GM18519 (cell line): ENCODE measurements at regions not wholly inside any gene's neighbourhood (a gene's known extent, or its start where the extent isn't known, plus 50 kb on each side); places are given as distances from the start of the nearest gene placed in this dataset.

Experiments
- ATAC-seq: cut with Tn5 transposase; IDR thresholded peaks from one replicate; pipeline ENCODE4 v1.9.1; 2021; ENCODE audit warnings: mild to moderate bottlenecking, moderate library complexity; ENCODE audit not compliant: unreplicated experiment, low FRiP score

DNA sequence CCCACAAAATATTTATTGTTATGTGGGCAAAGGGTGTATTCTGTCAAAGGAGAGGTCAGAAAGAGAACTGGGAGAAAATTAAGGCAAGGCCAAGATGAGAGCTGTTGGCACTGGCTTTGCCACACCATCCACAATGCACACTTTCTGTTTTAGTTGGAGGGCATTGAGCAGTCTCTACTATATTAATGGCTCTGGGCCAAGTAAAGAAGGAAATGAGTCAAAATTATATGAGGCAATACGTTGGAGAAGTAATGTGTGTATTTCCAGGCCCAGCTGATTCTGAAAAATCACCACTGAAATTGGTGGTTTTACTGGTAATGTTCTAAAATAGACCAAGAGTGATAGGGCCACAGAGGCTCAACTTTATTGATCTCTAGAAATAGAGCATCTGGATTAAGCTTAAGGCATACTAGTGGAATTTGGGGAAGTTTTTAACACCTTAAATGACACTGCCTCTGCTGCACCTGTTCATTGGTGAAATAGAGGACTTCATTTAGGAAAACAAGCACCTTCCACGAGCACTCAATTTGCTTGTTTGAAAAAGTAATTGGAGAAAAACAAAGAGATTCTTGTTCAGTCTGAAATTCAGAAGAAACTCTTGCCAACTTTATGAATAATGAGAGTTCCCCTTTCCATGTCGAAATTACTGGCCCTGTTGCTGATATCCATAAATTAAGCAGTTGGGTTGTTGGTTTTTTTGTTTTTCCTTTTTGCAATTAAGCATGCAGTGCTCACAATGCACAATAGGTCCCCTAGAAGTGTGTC lies 424.9 kb downstream of the ADGRL2 start:
- ATAC-seq = no peak

DNA sequence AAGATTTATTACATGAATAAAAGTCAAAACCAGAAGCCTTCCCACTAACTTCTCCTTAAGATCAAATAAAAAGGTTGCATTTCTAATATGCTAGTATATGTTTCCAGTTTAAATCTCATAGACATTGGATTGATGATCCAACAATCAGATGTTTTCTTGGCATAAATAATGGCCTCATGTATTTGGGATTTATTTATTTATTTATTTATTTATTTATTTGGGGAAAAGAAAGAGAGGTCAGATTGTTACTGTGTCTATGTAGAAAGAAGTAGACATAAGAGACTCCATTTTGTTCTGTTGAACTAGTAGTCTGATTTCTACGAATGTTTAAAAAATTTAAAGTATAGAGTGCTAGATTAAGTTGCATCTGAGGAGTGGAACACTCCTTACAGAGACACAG lies 422.4 kb downstream of the ADGRL2 start:
- ATAC-seq = no peak

DNA sequence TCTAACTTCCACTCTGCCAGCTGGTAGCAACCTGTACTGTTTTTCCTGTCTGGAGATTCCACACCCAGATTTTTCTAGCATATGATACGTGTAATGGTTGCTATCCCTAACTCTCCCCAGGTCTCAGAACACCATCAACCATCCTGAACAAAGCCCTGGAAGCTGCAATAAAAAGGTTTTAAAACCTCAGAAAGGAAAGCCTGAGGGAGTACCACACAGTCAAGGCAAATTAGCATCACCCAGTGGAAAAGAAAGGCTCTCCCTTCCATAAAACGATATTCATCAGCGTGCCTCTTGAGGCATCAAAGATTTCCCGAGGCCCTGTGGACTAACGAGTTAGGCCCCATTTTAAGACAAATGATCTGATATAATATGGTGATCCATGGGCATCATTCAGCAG lies 421.0 kb downstream of the ADGRL2 start:
- no peak for ATAC-seq

DNA sequence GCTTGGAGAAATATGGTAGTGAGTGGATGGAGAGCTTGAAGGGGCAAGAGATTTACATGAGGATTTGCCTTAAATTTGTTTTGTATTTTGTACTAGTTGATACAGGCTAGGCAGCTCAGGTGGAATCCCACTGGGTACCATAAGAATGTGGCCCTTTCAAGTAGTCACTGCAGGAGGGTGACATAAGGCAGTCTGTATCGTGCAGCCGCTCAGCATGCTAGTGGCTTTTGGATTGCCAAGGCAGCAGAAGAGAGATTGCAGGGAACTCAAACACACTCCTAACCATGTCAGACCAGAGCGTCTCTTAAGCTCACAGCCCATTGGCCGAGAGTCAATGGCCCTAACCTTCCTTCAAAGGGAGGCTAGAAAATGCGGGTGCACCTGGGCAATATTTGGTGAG lies 420.0 kb downstream of the ADGRL2 start:
- no peak for ATAC-seq

DNA sequence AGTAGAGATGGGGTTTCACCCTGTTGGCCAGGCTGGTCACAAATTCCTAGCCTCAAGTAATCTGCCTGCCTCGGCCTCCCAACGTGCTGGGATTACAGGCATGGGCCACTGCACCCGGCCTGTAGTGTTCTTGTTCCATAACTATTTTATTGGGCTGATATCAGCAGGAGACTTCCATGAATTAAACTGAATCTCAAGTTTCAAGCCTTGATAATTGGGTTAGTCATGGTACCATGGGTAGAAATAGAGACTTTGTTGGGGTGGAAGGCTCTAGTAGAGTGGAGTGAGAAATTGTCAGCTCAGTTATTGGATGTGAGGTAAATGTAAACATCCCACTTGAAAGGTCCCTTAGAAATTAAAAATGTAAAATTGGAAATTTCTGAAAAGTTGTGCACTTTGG lies 419.1 kb downstream of the ADGRL2 start:
- no peak for ATAC-seq

DNA sequence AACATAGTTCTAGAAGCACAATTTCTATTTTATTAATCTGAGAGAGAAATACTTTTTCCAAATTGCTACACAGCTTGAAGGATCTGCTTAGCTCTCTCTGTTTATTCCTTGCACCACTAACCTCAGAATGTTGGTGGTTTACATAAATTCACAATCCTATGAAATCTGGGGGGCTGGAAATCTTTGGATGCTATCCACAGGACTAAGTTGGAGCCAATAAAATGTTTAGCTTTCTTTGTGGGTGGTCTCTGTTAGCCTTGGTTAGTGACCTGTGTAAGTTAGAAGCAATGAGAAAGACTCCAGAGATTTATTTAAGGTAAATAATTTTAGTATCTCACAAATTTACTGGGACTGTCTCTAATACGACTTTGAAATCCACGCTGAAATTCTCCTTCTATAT lies 418.1 kb downstream of the ADGRL2 start:
- no peak for ATAC-seq

DNA sequence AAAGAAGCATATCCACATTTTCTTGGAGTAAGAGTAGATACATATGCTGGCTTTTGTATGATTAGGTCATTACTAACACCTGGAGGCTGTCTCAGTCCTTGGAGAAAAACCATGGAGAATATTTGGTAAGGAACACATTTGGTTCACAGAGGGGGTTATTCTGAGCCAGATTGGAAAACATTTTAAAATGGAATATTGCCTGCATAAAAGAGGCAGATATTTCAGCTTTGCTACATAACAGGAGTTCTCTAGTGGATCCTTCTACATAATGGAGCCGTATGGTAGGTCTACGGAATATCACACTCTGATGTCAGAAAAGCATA lies 415.1 kb downstream of the ADGRL2 start:
- ATAC-seq = no peak

DNA sequence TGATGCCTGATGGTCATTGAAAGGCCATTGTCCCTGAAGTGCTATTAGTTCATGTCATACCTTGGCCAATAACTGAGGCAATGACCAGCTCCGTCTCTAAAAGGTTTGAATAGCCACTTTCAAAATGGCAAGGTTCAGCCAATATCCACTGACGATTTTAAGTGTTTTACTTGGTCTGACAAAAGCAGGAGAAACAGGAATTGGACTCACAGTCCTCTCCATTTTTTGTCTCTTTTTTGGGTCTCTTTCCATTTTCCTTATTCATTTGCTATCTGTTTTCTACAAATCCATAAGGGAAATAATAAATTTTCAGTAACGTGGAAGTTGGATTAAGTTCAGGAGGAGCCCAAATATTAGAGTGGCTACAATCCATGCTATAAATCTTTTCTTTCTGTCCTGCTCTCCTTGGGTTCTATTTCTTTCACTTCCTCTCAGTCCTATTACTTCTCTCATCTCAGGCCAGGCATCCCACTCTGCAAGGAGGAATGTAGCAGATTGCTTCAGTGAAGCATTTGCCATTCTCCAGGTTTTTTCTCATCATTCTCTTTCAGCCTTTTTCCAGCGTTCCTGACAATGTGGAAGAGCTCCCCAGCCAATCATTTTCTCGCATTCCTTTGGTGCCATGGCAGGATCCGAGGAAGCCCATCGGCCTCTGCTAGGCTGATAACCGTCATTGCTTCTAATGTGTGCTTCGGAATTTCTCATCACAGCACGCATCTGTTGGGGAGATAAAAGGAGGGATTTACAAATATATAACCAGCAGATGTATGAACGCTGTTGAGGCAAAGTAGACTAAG lies 414.5 kb downstream of the ADGRL2 start:
- ATAC-seq = no peak

DNA sequence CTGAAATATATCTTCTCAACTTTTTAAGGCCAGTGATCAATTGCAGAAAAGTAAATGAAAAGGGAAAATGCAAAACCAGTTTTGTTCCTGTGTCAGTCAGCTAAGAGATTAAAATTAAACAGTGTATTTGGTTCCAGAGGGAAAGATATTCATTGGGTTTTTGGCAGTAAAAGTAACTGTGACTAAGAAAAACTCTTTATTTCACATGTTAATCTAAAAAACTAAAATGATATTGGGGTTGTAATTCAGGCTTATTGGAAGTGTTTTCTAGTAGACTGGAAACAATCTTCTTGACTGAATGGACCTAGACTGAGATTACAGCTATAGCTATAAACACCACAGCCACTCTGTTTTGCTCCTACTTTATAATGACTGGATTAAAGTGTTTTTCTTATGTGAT lies 413.9 kb downstream of the ADGRL2 start:
- no peak for ATAC-seq

DNA sequence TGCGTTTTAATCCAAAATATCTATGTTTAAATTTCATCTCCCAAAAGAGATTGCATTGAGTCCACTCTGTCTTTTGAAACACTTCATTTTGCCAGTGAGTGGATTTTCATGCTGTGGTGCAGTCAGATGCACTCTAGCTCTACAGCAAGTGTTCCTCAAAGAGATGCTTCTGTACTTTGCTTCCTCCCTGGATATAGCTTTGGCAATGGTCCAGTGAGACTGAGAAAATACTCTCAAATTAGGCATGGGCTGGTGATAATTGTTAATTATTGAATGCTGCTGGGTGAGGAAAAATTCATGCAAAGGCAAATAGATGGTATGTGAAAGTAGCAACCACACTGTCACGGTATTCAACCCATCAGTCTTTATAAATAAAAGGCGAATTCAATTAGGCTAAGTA lies 396.9 kb downstream of the ADGRL2 start:
- ATAC-seq = no peak

DNA sequence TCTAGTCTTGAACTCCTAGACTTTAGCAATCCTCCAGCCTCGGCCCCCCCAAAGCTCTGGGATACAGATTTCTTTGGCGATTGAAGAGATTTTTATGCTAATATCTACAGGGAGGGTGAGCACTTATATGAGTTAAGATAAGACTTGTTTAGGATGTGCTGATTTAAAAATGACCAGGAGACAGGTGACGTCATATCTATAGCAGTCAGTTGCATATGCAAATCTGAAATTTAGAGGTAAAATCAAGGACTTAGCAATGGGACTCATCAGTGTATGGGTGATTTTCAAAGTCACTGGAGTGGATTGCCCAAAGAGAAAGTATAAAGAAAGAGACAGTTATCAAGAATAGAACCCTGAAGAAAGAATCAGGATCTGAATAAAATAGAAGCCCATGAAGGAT lies 394.5 kb downstream of the ADGRL2 start:
- no peak for ATAC-seq

DNA sequence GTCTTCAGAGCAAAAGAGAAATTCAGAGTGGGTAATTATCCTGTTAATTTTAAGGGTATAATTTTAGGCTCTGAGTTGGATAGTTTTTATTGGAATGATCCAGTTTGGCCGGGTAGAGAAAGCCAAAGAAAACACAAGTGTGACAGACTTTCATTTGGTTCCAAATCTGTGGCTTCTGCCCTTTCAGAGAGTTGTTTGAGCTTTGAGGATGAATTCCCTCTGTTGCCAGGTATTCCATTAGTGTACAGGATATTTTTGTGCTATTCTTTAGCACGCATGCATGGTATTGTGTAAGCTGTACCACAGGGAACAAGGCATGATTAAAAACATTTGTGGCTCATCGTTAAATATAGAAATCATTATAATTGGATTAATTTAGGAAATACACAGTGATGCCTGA lies 384.4 kb downstream of the ADGRL2 start:
- no peak for ATAC-seq

DNA sequence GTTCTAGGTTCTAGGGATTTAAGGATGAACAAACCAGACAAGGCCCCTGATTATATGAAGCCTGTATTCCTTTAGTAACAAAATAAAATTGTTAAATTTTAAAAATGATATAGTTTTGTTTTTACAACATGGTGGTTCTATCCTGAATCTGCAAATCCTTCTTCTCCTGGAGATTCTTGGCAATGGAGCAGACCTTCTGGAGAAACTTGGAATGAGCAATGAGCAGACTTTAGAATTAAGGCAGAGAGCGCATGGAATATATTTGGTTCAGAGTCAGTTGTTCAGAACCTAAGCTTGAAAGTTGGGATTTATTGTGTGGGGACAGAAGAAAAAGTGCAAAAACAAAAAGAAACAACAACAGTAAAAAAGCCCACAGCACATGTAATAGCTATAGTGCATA lies 381.1 kb downstream of the ADGRL2 start:
- ATAC-seq = no peak

DNA sequence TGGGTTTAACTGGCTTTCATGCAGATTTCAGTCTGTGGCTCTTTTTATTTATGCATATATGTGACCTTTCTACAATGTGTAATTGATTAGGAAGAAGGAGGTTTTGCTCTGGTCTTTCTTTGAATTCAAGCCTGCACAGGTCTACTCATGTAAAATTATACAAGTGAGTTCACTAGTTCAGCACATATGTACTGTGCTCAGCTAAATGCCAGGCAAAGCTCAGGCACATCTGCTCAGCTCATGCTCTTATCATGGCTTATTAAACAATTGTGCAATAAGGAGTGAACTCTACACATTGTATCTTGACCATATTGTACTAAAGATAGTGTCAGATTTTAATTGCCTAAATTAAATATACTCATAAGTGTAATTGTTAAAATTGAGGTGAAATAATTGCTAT lies 378.4 kb downstream of the ADGRL2 start:
- no peak for ATAC-seq

DNA sequence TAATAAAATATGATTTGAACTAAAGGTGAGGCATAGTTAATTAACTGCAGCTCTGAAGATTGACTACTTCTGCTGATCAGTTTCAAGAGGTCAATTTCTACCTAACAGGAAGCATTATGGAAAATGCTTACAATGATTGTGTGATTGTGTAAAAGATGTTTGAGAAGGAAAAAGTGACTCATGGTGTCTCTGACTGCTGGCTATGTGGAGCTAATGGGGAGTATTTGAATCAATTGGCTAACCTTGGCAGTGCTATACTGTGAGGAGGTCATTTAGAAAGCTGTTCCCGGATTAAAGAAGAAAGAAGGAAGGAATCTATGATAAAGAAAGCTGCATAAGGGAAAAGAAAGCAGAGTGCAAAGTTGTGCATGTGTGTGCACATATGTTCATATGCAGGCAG lies 376.5 kb downstream of the ADGRL2 start:
- no peak for ATAC-seq

DNA sequence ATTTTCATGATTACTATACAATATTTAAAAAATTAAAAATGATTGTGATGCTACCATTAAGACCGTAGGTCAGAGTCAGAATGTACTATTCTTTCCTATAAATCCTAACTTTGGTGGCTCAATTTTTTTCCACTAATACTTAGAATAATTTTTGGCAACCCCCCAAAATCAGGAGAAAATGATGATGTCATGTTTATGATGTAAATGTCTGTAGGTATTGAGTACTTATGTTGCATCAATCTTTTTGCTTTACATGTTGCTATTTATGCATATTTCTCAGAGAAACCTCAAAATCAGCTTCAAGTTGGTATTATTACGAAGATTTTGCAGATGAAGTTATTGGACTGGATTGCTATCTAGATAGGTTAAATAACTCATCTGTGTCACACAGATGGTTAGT lies 371.2 kb downstream of the ADGRL2 start:
- no peak for ATAC-seq

DNA sequence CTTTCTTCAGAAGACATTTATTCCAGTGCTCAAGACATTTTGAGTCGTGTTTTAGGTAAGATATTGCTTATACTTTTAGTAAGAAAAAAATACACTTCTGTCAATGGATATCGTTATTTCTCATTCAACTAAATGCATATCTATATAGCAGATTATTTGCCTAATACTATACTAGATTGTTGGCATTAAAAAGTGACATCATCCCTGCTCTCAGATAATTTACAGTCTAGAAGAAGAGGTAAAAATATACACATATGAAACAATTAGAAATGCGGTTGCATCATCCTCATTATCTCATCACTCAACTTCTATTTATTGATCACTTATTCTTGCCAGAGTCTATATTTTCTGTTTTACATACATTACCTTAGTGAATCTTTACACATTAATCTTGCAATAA lies 367.7 kb downstream of the ADGRL2 start:
- ATAC-seq = no peak

DNA sequence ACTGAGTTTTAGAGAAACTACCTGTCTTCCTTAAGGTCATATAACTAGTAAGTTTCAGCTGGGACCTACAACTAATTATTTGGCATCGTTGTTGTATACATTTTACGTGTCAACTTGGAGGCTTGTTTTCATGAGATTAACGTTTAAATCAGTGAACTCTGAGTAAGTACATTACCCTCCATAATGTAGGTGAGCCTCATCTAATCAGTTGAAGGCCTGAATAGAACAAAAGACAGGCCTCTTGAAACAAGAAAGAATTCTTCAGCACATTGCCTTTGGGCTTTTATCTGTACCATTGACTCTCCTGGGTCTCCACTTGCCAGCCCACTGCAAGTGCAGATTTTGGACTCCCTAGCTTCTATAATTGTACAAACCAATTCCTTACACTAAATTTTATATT lies 364.6 kb downstream of the ADGRL2 start:
- ATAC-seq = no peak

DNA sequence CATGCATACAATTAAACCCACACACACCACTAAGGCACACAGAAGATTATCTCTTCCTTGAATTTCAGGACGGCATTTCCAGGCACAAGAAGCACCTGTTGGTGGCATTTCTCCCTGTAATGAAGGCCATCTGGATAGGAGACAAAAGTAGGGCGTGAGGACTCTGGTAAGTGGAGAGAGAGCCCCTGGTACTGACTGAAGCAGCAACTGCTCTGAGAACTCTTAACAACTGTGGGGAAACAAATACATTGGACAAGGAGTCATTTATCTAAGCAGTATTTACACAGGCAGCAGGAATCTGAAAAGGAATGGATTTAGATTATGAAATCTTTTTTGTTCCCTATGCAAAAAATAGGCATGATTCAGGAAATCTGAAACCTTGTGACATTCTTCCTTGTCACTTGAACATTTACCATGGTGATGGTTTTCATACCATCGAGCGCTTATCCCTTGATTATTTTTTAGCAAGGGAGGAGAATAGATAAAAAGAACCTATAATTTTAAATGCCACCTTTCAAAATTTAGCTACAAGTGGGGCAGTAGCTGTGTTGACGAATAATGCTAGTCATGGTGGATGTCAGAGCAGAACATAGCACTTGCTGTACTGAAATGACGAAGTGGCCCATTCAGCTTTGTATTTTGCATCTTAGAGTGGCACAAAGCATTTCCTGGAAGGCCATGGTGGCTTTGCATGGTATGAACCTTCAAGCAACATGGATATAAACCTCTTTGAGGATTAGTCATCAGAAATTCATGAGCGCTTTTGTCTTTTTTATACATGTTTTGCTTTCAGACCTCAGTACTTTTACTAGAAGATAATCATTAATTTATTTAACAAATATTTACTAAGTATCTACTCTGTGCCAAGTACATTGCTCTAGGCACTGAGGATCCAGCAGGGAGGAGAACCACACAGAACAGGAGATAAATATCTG lies 362.0 kb downstream of the ADGRL2 start:
- ATAC-seq = no peak

DNA sequence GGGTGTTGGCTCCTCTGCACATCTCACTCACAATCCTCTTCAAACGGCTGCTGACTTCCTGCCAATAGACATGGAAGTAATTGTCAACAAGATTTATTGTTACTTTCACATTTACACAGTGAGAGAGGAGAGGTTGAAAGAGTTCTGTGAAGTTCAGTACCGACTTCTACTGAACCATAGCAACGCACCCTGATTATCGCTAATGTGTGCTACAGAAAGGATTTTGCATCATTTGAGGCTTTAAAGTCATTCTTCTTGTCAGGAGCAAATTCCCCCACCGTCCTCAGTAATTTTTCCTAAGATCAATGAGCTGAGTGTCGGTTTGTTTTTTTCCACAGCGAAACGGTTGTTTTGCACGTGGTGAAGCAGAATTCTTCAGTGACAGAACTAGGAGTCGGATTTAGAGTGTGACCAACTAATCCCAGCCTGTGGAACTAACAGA lies 361.0 kb downstream of the ADGRL2 start:
- no peak for ATAC-seq

DNA sequence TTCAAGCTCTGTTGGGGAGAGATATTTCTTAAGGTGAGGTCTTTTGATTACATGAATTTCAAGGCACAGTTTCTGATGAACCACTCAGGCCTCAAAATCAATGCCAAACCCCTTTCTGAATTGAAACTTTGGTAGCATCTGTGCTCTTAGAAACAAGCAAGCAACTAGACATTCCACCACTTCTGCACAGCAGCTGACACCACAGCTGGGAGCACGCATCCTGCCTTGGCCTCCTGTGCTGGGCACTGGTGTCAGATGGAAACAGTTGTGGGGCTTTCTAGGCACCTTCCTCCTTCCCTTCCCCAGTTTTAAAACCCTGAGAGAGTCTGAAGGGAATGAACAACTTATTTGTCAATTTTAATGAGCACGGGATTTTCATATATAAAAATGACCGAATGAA lies 360.2 kb downstream of the ADGRL2 start:
- no peak for ATAC-seq
